ENCODE measurements at regions not wholly inside any gene's neighbourhood (a gene's known extent, or its start where the extent isn't known, plus 50 kb on each side); places are given as distances from the start of the nearest gene placed in this dataset.

GRCh38 chr11:70951139-70951804 is 301.1 kb downstream of the SHANK2 start:
- TF ChIP-seq TAF1 (IDR thresholded peaks at IDR 0.05; ENCODE audit: low read depth), result no peak
- no peak for TF ChIP-seq REST (IDR thresholded peaks at IDR 0.05; ENCODE audit: borderline replicate concordance)
- TF ChIP-seq RAD21 (conservative IDR thresholded peaks at IDR 0.05), result no peak
- no peak for TF ChIP-seq SMC3 (conservative IDR thresholded peaks at IDR 0.05; ENCODE audit: poor library complexity)
- TF ChIP-seq EP300 (conservative IDR thresholded peaks at IDR 0.05; ENCODE audit: poor library complexity, severe bottlenecking), result no peak
- TF ChIP-seq EZH2 (IDR thresholded peaks at IDR 0.05; ENCODE audit: borderline replicate concordance, insufficient read depth, low read length, poor library complexity, severe bottlenecking), result no peak
- TF ChIP-seq MXI1 (conservative IDR thresholded peaks at IDR 0.05; ENCODE audit: poor library complexity, severe bottlenecking), result no peak
- TF ChIP-seq POLR2AphosphoS5 (IDR thresholded peaks at IDR 0.05), result no peak
- TF ChIP-seq, protein P1, sequence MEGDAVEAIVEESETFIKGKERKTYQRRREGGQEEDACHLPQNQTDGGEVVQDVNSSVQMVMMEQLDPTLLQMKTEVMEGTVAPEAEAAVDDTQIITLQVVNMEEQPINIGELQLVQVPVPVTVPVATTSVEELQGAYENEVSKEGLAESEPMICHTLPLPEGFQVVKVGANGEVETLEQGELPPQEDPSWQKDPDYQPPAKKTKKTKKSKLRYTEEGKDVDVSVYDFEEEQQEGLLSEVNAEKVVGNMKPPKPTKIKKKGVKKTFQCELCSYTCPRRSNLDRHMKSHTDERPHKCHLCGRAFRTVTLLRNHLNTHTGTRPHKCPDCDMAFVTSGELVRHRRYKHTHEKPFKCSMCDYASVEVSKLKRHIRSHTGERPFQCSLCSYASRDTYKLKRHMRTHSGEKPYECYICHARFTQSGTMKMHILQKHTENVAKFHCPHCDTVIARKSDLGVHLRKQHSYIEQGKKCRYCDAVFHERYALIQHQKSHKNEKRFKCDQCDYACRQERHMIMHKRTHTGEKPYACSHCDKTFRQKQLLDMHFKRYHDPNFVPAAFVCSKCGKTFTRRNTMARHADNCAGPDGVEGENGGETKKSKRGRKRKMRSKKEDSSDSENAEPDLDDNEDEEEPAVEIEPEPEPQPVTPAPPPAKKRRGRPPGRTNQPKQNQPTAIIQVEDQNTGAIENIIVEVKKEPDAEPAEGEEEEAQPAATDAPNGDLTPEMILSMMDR (IDR thresholded peaks at IDR 0.05; ENCODE audit: poor library complexity, severe bottlenecking), result no peak
- H3K9ac ChIP-seq (ENCODE audit: low read length), result no peak overlapping the region
- H3K9me3 ChIP-seq (ENCODE audit: low read length), result no peaks in the 10 kb centered on the region
- H3K9me2 ChIP-seq (ENCODE audit: insufficient read depth, low read length), result no peaks in the 10 kb centered on the region
- H3K27me3 ChIP-seq (ENCODE audit: insufficient read depth, low read depth, low read length), result no peaks in the 10 kb centered on the region
- no peaks in the 10 kb centered on the region for H3F3A ChIP-seq (ENCODE audit: insufficient read depth, low read length, poor library complexity, severe bottlenecking)
- H3K79me2 ChIP-seq (replicated peaks; ENCODE audit: insufficient read depth, low read length), result no peaks in the 10 kb centered on the region
- H3K4me3 ChIP-seq (ENCODE audit: low read length), result no peak overlapping the region
- H4K20me1 ChIP-seq (ENCODE audit: insufficient read depth), result no peaks in the 10 kb centered on the region
- H2AFZ ChIP-seq (ENCODE audit: low read depth, low read length), result no peak overlapping the region
- H3K27ac ChIP-seq (ENCODE audit: low read length), result no peak overlapping the region
- no peaks in the 10 kb centered on the region for H3K36me3 ChIP-seq (ENCODE audit: insufficient read depth, low read length)
- no peak overlapping the region for H3K4me2 ChIP-seq (ENCODE audit: low read length)

DNA sequence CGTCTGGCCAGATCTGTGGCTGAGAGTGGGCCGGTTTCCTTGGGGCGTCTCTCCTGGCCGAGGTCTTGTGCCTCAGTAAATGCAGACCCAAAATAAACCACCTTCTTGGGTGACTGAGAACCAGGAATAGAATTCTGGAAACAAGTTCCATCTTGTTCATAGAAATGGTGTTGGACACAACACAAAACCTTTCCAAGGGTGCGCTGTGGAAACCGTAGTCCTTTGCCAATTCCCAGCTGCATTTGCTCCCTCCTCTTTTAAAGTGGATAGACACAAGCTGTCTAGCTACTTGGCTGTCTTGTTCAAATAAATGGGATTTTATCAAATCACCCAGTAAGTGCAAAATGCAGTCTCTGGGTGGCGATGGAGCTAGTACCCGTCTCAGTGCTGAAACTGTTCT is 300.2 kb downstream of the SHANK2 start:
- no peak overlapping the region for H3K9ac ChIP-seq (ENCODE audit: low read length)
- H3K36me3 ChIP-seq (ENCODE audit: insufficient read depth, low read length), result no peaks in the 10 kb centered on the region
- no peaks in the 10 kb centered on the region for H3F3A ChIP-seq (ENCODE audit: insufficient read depth, low read length, poor library complexity, severe bottlenecking)
- H3K4me3 ChIP-seq (ENCODE audit: low read length), result no peak overlapping the region
- no peak overlapping the region for H3K4me2 ChIP-seq (ENCODE audit: low read length)
- H3K9me3 ChIP-seq (ENCODE audit: low read length), result no peaks in the 10 kb centered on the region
- H3K9me2 ChIP-seq (ENCODE audit: insufficient read depth, low read length), result no peaks in the 10 kb centered on the region
- no peaks in the 10 kb centered on the region for H3K27me3 ChIP-seq (ENCODE audit: insufficient read depth, low read depth, low read length)
- H3K79me2 ChIP-seq (replicated peaks; ENCODE audit: insufficient read depth, low read length), result no peaks in the 10 kb centered on the region
- no peak for TF ChIP-seq POLR2AphosphoS5 (IDR thresholded peaks at IDR 0.05)
- TF ChIP-seq RAD21 (conservative IDR thresholded peaks at IDR 0.05), result no peak
- TF ChIP-seq TAF1 (IDR thresholded peaks at IDR 0.05; ENCODE audit: low read depth), result no peak
- no peak for TF ChIP-seq EP300 (conservative IDR thresholded peaks at IDR 0.05; ENCODE audit: poor library complexity, severe bottlenecking)
- no peak for TF ChIP-seq SMC3 (conservative IDR thresholded peaks at IDR 0.05; ENCODE audit: poor library complexity)
- TF ChIP-seq REST (IDR thresholded peaks at IDR 0.05; ENCODE audit: borderline replicate concordance), result no peak
- no peak for TF ChIP-seq MXI1 (conservative IDR thresholded peaks at IDR 0.05; ENCODE audit: poor library complexity, severe bottlenecking)
- TF ChIP-seq, protein P1 (IDR thresholded peaks at IDR 0.05; ENCODE audit: poor library complexity, severe bottlenecking), result no peak
- no peak for TF ChIP-seq EZH2 (IDR thresholded peaks at IDR 0.05; ENCODE audit: borderline replicate concordance, insufficient read depth, low read length, poor library complexity, severe bottlenecking)
- no peaks in the 10 kb centered on the region for H4K20me1 ChIP-seq (ENCODE audit: insufficient read depth)
- no peak overlapping the region for H2AFZ ChIP-seq (ENCODE audit: low read depth, low read length)
- H3K27ac ChIP-seq (ENCODE audit: low read length), result no peak overlapping the region
